ENCODE measurements at regions not wholly inside any gene's neighbourhood (a gene's known extent, or its start where the extent isn't known, plus 50 kb on each side); places are given as distances from the start of the nearest gene placed in this dataset.

DNA sequence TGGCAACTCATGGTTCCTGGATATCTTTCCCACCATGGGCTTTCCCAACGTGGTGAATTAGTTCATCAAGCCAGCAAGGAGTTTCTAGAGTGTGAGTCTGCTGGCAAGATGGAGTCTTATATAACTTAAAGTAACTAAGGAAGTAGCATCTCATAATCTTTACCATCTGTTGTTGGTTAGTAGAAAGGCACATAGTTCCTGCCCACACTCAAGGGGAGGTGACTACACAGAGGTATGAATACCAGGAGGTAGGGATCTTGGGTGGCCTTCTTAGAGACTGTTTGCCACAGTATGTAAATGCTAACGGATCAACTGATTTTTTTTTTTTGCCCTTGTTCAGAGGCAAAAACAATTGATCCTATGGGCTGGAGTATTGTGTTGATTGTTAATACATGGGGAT lies 446.9 kb downstream of the ATP23 start:
- TF ChIP-seq, protein P1, sequence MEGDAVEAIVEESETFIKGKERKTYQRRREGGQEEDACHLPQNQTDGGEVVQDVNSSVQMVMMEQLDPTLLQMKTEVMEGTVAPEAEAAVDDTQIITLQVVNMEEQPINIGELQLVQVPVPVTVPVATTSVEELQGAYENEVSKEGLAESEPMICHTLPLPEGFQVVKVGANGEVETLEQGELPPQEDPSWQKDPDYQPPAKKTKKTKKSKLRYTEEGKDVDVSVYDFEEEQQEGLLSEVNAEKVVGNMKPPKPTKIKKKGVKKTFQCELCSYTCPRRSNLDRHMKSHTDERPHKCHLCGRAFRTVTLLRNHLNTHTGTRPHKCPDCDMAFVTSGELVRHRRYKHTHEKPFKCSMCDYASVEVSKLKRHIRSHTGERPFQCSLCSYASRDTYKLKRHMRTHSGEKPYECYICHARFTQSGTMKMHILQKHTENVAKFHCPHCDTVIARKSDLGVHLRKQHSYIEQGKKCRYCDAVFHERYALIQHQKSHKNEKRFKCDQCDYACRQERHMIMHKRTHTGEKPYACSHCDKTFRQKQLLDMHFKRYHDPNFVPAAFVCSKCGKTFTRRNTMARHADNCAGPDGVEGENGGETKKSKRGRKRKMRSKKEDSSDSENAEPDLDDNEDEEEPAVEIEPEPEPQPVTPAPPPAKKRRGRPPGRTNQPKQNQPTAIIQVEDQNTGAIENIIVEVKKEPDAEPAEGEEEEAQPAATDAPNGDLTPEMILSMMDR (conservative IDR thresholded peaks at IDR 0.05): no peak
- no peak for TF ChIP-seq ZFX (IDR thresholded peaks at IDR 0.05)

All from C4-2B (cell line).